OCI-LY7 (cell line): ENCODE measurements at regions not wholly inside any gene's neighbourhood (a gene's known extent, or its start where the extent isn't known, plus 50 kb on each side); places are given as distances from the start of the nearest gene placed in this dataset.

ENCODE experiments used
- CTCF ChIP-seq: fragments of 200-600 bp; sonication (generic); conservative IDR thresholded peaks from 2 replicates; pipeline ENCODE4 v1.5.1; 2014; ENCODE audit warnings: mild to moderate bottlenecking, antibody characterized with exemption, low read length, moderate library complexity, mixed read lengths
- EZH2phosphoT487 ChIP-seq: fragments of 200-600 bp; sonication (generic); IDR thresholded peaks from 2 replicates; pipeline ENCODE4 v1.6.1; 2018; ENCODE audit warnings: low read depth, borderline replicate concordance, mild to moderate bottlenecking, mixed run types, antibody characterized with exemption, low read length, moderate library complexity, mixed read lengths

GRCh38 chr12:116333402-116333801 is 55.9 kb upstream of the MED13L start:
- TF ChIP-seq CTCF (no peak), EZH2phosphoT487 (no peak)
